Stimulated activated effector memory CD8-positive, alpha-beta T cell treated with anti-CD3 and anti-CD28 coated beads, Interleukin-12 subunit alpha, Interleukin-12 subunit beta, amount 100 ng/mL, for 72 hours (primary cell): ENCODE measurements at regions not wholly inside any gene's neighbourhood (a gene's known extent, or its start where the extent isn't known, plus 50 kb on each side); places are given as distances from the start of the nearest gene placed in this dataset.
"Not testable (repeated sequence)": the region's sequence is repeated elsewhere in the genome, so short reads cannot be mapped to it uniquely, and the experiment has no call there.

Experiments used
- ATAC-seq: fragments of 150-1000 bp; cut with Tn5 transposase; 2 replicates; pipeline ENCODE4 v1.10.0; 2021
- DNase-seq, 2 donors: peaks; one replicate each; pipeline ENCODE4 v3.0.0; 2021 to 2022; ENCODE audit warnings: low spot score in 2 of 2
- H3K27ac Mint-ChIP-seq: one replicate; pipeline ENCODE4 v1.8.0; 2022; ENCODE audit warnings: mild to moderate bottlenecking, mixed read lengths
- H3K36me3 Mint-ChIP-seq: one replicate; pipeline ENCODE4 v1.8.0; 2022; ENCODE audit warnings: mild to moderate bottlenecking, mixed read lengths
- H3K4me1 Mint-ChIP-seq: one replicate; pipeline ENCODE4 v1.8.0; 2022; ENCODE audit warnings: mixed read lengths
- H3K4me3 Mint-ChIP-seq: one replicate; pipeline ENCODE4 v1.8.0; 2022; ENCODE audit warnings: mild to moderate bottlenecking, mixed read lengths
- H3K9me3 Mint-ChIP-seq: one replicate; pipeline ENCODE4 v1.8.0; 2022; ENCODE audit warnings: mixed read lengths

DNA sequence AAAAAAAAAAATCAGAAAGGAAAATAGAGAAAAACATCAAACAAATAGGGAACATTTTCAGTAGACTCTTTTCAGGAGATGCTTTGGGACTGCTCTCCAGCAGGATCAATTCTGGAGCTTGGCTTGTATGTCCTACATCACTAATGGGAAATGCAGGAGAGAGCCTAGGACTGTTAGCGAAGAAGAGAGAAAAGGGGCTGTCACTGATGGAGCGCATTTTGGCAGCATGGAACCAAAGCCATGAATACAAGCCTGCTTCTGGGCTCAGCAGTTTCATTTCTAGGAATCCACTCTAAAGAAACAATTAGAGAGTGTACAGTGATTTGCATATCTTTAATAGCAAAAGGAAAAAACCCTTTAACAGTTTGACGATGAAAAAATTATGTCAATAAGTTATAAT, 203.9 kb downstream of the NUFIP1 start:
- DNase-seq (no peak), ATAC-seq (no peak)
- H3K9me3 Mint-ChIP-seq: no peaks in the 10 kb centered on the region
- no peak overlapping the region for H3K4me3 Mint-ChIP-seq
- no peaks in the 10 kb centered on the region for H3K36me3 Mint-ChIP-seq
- no peak overlapping the region for H3K27ac Mint-ChIP-seq
- no peaks in the 10 kb centered on the region for H3K4me1 Mint-ChIP-seq

DNA sequence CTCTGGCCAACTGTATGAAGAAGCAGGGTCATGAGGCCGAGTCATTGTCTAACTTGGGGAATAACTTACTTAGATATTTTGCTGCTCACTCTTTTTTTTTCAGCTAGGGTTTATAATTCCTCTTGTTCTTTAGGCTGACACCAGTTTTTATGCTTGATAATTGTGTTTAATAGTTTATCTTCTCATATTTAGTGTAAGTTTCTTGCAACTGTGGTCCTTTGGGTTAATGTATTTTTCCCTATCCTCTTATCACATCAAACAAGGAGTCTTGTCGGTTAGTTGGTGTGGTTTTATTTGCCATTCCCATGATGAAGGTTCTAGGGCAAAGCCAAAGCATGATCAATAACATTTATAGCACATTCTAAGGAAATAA, 204.6 kb downstream of the NUFIP1 start:
- H3K9me3 Mint-ChIP-seq: no peaks in the 10 kb centered on the region
- no peaks in the 10 kb centered on the region for H3K36me3 Mint-ChIP-seq
- DNase-seq (no peak), ATAC-seq (no peak)
- H3K27ac Mint-ChIP-seq: no peak overlapping the region
- H3K4me1 Mint-ChIP-seq: no peaks in the 10 kb centered on the region
- H3K4me3 Mint-ChIP-seq: no peak overlapping the region

DNA sequence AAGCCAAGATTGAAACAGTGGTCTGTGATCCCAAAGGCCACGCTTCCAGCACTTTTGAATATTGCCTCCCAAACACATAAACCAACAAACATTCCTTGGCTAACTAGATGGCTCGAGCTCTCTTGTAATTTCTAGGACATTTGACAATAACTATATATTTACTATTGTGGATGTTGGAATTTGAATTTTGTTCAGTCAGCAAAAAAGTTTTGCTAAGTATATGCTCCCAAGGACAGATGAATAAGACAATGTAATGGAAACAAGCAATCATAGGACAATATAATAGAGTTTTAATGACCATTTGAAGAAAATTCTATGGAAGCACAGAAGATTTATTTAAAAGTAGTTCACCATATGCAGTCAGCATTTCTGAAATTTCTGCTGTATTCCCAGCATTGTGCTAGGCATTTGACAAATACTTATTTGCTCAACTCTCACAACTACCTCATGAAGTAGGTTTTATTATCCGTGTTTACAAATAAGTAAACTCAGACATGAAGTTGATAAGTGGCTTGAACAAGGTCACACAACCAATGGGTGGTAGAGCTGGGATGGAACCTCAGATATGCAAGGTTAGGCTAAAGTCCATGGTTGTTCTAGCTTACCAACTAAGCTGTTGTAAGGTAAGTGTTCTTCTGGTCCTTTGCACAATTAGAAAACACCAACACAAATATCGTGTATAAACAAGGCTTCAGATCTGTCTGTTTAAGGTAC, 205.1 kb downstream of the NUFIP1 start:
- Mint-ChIP-seq H3K27ac (no peak overlapping the region), H3K4me1 (no peaks in the 10 kb centered on the region)

DNA sequence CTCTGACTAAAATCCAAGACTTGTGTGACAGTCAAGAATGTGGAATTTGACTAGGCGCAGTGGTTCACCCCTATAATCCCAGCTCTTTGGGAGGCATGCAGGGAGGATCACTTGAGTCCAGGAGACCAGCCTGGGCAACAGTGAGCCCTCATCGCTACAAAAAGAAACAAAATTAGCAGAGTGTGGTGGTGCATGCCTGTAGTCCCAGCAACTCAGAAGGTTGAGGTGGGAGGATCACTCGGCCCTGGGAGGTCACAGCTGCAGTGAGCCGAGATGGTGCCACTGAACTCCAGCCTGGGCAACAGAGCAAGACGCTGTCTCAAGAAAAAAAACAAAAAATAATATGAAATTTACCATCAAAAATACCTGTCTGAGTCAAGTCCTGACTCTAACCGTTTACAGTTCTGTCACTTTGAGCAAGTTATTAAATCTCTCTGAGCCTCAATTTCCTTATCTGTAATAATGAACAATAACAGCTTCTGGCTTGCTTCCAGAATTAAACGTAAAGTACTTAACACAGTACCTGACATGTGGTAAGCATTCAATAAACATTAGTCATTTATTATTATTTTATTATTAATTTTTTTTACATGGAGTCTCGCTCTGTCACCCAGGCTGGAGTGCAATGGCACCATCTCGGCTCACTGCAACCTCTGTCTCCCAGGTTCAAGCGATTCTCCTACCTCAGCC, 204.6 kb upstream of the TSC22D1 start:
- H3K9me3 Mint-ChIP-seq: peaks cover 4% of the 10 kb centered on the region
- no peaks in the 10 kb centered on the region for H3K36me3 Mint-ChIP-seq
- H3K4me3 Mint-ChIP-seq: no peak overlapping the region
- H3K27ac Mint-ChIP-seq: no peak overlapping the region
- H3K4me1 Mint-ChIP-seq: no peaks in the 10 kb centered on the region
- ATAC-seq (no peak), DNase-seq (no peak)

More for the DNA sequence above, 205.1 kb downstream of the NUFIP1 start:
- H3K4me3 Mint-ChIP-seq: no peak overlapping the region
- ATAC-seq: no peak
- no peaks in the 10 kb centered on the region for H3K9me3 Mint-ChIP-seq
- DNase-seq: no peak
- H3K36me3 Mint-ChIP-seq: no peaks in the 10 kb centered on the region

DNA sequence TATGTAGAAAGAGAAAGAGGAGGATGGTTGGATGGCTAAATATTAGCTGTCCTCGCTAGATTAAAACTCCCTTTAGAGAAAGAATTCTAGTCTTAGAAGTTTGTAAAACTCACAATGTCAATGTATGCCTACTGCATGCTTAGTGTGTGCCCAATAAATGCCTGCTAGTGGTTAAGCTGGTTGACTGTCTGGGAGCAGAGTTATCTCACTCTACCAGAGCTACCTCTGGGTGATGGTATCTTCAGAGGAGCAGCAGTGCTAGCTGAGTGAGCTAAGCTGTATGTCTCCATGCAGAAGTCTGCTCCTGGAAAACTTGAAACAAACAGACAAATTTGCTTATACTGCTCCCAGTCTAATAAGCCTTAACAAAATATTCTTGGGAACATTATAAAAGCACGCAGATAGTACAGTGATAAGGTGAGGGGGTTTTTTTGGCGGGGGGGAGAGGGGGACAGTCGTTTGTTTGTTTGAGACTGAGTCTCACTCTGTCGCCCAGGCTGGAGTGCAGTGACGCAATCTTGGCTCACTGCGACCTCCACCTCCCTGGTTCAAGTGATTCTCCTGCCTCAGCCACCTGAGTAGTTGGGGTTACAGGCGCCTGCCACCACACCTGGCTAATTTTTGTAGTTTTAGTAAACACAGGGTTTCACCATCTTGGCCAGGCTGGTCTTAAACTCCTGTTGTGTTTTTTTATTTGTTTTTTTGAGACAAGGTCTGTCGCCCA, 202.8 kb upstream of the TSC22D1 start:
- no peak for DNase-seq
- H3K36me3 Mint-ChIP-seq: no peaks in the 10 kb centered on the region
- no peak overlapping the region for H3K4me3 Mint-ChIP-seq
- no peak overlapping the region for H3K27ac Mint-ChIP-seq
- no peak for ATAC-seq
- H3K9me3 Mint-ChIP-seq: peaks cover 4% of the 10 kb centered on the region
- H3K4me1 Mint-ChIP-seq: no peaks in the 10 kb centered on the region

DNA sequence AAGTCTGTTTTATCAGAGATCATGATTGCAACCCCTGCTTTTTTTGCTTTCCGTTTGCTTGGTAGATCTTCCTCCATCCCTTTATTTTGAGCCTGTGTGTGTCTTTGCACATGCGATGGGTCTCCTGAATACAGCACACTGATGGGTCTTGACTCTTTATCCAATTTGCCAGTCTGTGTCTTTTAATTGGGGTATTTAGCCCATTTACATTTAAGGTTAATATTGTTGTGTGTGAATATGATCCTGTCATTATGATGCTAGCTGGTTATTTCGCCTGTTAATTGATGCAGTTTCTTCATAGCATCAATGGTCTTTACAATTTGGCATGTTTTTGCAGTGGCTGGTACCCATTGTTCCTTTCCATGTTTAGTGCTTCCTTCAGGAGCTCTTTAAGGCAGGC, 199.2 kb upstream of the TSC22D1 start:
- H3K4me1 Mint-ChIP-seq, H3K9me3 Mint-ChIP-seq, DNase-seq, H3K4me3 Mint-ChIP-seq, ATAC-seq, H3K27ac Mint-ChIP-seq, H3K36me3 Mint-ChIP-seq: not testable (repeated sequence)

DNA sequence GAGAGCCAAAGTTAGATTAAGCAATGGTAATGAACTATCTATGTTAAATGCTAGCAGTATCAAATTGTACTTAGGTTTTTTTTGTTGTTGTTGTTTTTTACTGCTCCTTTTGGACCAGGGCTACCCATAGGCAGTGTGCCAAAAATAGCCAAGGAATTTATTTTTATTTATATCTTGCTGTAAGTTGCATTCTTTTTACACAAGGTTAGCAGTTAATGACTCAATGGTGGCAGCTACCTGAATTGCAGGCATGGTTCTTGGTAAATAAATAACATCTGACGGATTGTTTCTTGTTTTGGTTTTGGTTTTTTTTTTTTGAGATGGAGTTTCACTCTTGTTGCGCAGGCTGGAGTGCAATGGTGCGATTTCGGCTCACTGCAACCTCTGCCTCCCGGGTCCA, 194.8 kb upstream of the TSC22D1 start:
- peaks cover under 1% of the 10 kb centered on the region for H3K9me3 Mint-ChIP-seq
- H3K27ac Mint-ChIP-seq: no peak overlapping the region
- ATAC-seq: no peak
- H3K4me3 Mint-ChIP-seq: no peak overlapping the region
- peaks cover 27% of the 10 kb centered on the region for H3K4me1 Mint-ChIP-seq
- DNase-seq: no peak
- H3K36me3 Mint-ChIP-seq: no peaks in the 10 kb centered on the region

DNA sequence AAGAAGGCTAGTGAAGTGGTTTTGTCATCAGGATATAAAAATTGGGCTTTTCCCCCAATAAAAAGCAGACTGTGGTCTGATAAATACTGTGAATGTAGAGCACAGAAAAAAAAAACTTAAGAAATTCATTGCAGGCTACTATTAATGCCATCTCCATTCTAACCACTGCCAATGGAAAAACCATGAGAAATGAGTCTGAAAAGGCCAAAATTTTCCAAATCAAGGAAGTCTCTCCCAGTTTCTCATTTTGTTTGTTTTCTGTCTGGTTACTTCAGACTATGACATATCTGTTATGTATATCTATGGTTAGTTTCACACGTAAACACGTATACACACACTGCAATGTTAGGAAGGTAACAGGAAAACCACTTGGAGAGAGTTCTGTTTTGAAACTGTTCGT, 193.6 kb upstream of the TSC22D1 start:
- no peak for ATAC-seq
- H3K4me3 Mint-ChIP-seq: no peak overlapping the region
- no peak for DNase-seq
- no peak overlapping the region for H3K27ac Mint-ChIP-seq
- H3K9me3 Mint-ChIP-seq: no peaks in the 10 kb centered on the region
- H3K4me1 Mint-ChIP-seq: peaks cover 27% of the 10 kb centered on the region
- no peaks in the 10 kb centered on the region for H3K36me3 Mint-ChIP-seq

DNA sequence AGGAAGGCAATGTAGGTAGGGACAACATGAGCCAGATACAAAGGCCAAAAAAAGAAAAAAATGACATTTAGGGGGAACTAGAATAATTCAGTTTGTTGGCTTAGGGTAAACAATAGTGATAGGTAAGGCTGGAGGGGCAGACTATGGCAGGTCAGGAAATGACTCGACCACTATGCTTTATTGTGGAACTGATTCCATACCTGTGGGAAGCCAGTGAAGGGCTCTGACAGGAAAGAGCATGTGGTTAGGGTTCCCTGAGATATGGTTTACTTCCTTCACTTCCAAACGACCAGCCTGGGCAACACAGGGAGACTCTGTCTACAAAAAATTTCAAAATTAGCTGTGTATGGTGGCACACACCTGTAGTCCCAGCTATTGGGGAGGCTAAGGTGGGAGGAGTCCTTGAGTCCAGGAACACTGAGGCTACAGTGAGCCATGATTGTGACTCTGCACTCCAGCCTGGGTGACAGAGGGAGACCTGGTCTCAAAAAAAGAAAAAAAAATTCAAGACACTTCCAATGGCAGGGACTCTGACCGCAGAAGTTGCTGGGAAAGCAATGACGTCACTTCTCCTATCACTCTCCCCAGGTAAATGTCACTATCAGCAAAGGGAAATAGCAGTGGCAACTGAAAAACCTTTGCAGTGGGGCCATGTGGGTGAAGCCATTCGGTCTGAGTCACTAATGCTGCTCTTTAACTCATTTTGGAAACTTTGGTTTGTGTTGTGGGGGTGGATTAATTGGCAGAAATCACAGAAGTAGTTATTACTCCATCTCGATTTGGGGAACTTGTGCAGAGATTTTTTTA, 192.8 kb upstream of the TSC22D1 start:
- peak; percentile 19 for ATAC-seq
- H3K9me3 Mint-ChIP-seq: no peaks in the 10 kb centered on the region
- H3K36me3 Mint-ChIP-seq: no peaks in the 10 kb centered on the region
- peak overlapping the region; percentile 24 for H3K4me3 Mint-ChIP-seq
- peak in 1 of 2 donors; percentile 51 for DNase-seq
- H3K27ac Mint-ChIP-seq: peak overlapping the region; percentile 49
- peaks cover 27% of the 10 kb centered on the region for H3K4me1 Mint-ChIP-seq

DNA sequence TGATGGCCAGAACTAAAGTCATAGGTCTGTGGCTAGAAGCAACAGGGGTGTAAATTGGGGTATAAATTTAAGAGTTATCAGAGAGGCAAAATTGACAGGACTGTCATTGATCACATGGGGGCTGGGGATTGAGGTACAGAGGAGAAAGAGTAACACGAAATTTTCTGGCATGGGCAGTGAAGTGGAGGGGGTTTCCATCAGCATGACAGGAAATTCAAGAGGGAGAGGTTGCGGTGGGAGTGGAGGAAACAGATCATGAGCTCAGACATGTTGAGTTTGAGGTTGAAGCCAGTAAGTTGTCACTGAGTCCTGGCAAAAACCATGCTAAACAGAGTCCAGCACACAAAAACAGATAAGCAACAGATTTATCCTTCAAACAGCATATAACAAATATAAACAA, 192.1 kb upstream of the TSC22D1 start:
- peak overlapping the region; percentile 49 for H3K27ac Mint-ChIP-seq
- peaks cover 27% of the 10 kb centered on the region for H3K4me1 Mint-ChIP-seq
- peak; percentile 93 for ATAC-seq
- DNase-seq: peak in 1 of 2 donors; percentile 52
- peak overlapping the region; percentile 24 for H3K4me3 Mint-ChIP-seq
- H3K36me3 Mint-ChIP-seq: no peaks in the 10 kb centered on the region
- H3K9me3 Mint-ChIP-seq: no peaks in the 10 kb centered on the region

DNA sequence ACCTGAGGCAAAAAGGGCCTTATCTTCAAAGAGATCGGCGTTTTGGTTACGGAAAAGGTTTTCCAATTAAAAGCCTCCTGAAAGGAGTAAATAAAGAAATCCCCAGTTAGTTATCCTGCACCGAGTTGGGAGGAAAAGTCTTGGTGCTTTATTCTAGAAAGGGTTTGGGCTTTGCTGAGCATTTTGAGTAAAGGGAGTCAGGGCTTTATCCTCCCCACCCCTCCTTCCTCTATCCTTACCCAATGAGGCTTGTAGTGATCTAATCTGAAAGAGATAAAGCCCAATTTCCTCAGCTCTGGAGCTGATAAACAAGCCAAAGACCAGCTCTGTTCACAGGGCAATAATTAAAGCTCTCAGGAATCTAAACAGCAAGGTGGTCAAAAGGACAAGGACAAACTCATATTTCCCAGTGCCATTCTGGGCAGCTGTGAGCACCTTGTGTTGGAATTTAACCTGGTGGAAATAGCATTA, 188.9 kb upstream of the TSC22D1 start:
- no peak overlapping the region for H3K4me3 Mint-ChIP-seq
- no peak for DNase-seq
- H3K36me3 Mint-ChIP-seq: no peaks in the 10 kb centered on the region
- no peak for ATAC-seq
- H3K27ac Mint-ChIP-seq: no peak overlapping the region
- no peaks in the 10 kb centered on the region for H3K9me3 Mint-ChIP-seq
- peaks cover 26% of the 10 kb centered on the region for H3K4me1 Mint-ChIP-seq

DNA sequence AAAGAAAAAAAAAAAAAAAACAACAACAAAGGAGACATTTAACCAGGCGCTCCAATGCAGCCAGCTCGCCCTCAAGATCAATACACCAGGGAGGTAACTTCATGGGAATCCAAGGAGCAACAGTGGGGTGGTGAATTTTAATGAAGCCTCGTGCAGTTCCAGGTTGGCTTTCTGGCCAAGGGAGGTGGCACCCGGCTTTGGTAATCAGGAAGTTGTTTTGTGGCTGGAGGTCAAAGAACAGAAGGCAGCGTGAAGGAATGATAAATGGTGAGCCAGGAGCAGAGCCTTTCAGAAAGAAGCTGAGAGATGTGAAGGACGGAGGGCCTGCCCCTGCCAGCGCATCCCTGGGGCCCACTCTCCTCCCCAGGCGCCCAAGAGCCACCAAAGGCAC, 188.2 kb upstream of the TSC22D1 start:
- no peaks in the 10 kb centered on the region for H3K9me3 Mint-ChIP-seq
- peaks cover 23% of the 10 kb centered on the region for H3K4me1 Mint-ChIP-seq
- ATAC-seq: no peak
- H3K4me3 Mint-ChIP-seq: no peak overlapping the region
- peak overlapping the region; percentile 41 for H3K27ac Mint-ChIP-seq
- H3K36me3 Mint-ChIP-seq: no peaks in the 10 kb centered on the region
- no peak for DNase-seq

DNA sequence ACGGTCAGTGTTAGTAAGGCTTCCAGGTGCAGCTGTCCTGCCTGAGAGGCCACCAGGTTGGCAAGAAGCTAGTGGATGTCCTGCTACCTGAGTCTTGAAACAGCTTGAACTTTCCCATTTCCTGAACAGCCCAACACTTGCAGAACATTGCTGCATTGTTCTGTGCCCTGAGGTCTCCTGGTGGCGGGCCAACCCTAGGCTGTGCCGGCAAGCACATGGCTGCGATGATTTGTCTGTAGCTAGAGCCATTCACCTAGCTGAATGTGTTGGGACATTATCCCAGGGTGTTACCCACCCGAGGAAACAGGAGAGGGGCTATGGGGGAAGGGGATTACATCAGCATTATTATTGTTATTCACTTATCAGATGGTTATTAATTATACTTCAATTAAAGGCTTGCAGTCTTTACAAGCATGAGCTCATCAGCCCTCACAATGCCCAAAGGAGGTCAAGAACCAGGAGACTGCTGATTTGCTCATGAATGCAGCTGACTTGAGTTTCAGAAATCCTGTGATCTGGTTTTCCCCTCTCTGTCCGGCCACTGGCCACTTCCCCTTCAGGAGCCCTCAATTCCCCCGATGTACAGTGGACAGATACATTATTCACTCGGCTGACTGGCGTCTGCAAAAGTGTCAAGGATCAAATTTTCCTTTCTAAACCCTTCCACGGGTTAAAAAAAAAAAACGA, 187.6 kb upstream of the TSC22D1 start:
- H3K4me3 Mint-ChIP-seq: no peak overlapping the region
- no peak for DNase-seq
- ATAC-seq: no peak
- H3K4me1 Mint-ChIP-seq: peaks cover 23% of the 10 kb centered on the region
- no peaks in the 10 kb centered on the region for H3K36me3 Mint-ChIP-seq
- H3K9me3 Mint-ChIP-seq: no peaks in the 10 kb centered on the region
- peak overlapping the region; percentile 41 for H3K27ac Mint-ChIP-seq

DNA sequence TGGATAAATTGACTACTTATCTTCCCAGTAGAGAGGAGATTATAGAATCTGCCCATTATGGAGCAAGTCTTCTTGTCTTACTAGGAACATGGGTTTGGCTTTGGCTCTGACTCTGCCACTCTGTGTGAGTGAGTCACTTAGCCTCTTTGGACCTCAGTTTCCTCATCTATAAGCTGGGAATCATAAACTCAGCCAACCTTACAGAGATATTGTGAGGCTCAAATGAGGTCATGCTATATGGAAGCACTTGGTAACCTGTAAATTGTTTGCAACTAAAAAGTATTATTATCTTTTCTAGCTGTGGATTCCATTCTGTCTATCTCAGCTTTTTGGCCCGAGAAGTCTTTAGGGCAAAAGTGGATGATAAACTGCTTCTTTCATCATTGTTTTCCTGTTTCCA, 186.8 kb upstream of the TSC22D1 start:
- H3K9me3 Mint-ChIP-seq: no peaks in the 10 kb centered on the region
- no peaks in the 10 kb centered on the region for H3K36me3 Mint-ChIP-seq
- H3K4me3 Mint-ChIP-seq: no peak overlapping the region
- no peak for DNase-seq
- H3K27ac Mint-ChIP-seq: no peak overlapping the region
- peaks cover 20% of the 10 kb centered on the region for H3K4me1 Mint-ChIP-seq
- no peak for ATAC-seq

DNA sequence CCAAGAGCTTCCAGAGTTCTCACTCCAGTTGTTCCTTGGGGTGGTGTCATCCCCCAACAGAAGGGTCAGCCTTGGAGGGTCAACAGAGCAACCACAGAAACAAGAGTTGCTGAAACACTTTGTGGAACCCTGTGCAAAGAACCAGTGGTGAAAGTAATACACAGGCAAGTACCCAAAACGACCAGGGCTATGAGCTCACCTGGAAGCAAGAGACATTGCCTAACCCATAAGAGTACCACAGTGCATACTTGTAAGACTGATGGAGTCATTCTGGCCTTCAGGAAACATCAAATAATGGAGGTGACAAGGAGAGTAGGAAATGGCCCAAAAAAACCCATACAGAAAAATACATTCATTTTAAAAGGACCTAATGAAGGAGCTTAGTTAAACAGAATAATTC, 184.3 kb upstream of the TSC22D1 start:
- no peak for ATAC-seq
- Mint-ChIP-seq H3K4me1 (peaks cover 20% of the 10 kb centered on the region), H3K36me3 (no peaks in the 10 kb centered on the region), H3K27ac (no peak overlapping the region), H3K4me3 (no peak overlapping the region), H3K9me3 (no peaks in the 10 kb centered on the region)
- no peak for DNase-seq
